Lower leg skin (tissue), 3 donors: ENCODE measurements at regions not wholly inside any gene's neighbourhood (a gene's known extent, or its start where the extent isn't known, plus 50 kb on each side); places are given as distances from the start of the nearest gene placed in this dataset.

ENCODE experiments used
- POLR2A ChIP-seq, 2 donors: fragments of 450-650 bp; IDR thresholded peaks; one replicate each; pipeline ENCODE4 v1.6.1; 2016 to 2017; ENCODE audit warnings: antibody characterized with exemption in 2 of 2, mild to moderate bottlenecking in 1 of 2, moderate library complexity in 1 of 2
- TF ChIP-seq, protein P1 (sequence below), 3 donors: fragments of 450-650 bp; IDR thresholded peaks; one replicate each; pipeline ENCODE4 v1.5.1; 2016; ENCODE audit warnings: antibody characterized with exemption in 3 of 3, mild to moderate bottlenecking in 3 of 3, moderate library complexity in 2 of 3

DNA sequence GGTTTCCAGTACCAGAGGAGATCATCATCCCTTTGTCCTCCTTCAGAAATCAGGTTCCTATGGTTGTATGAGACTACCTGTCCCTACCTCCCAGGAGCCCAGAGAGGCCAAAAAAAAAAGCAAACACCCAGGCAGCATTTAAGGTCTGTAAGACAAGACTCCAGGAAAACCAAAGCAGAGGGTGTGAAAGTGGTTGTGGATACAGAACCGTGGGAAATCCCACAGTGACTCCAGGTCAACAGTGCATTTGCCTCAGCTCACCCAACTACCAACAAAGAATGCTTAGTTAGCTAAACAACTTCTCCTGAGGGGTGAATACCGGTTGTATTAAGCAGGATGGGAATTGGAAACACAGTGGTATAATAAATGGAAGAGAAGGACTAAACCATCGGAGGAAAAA lies 83.6 kb downstream of the LBH start:
- TF ChIP-seq, protein P1, sequence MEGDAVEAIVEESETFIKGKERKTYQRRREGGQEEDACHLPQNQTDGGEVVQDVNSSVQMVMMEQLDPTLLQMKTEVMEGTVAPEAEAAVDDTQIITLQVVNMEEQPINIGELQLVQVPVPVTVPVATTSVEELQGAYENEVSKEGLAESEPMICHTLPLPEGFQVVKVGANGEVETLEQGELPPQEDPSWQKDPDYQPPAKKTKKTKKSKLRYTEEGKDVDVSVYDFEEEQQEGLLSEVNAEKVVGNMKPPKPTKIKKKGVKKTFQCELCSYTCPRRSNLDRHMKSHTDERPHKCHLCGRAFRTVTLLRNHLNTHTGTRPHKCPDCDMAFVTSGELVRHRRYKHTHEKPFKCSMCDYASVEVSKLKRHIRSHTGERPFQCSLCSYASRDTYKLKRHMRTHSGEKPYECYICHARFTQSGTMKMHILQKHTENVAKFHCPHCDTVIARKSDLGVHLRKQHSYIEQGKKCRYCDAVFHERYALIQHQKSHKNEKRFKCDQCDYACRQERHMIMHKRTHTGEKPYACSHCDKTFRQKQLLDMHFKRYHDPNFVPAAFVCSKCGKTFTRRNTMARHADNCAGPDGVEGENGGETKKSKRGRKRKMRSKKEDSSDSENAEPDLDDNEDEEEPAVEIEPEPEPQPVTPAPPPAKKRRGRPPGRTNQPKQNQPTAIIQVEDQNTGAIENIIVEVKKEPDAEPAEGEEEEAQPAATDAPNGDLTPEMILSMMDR (IDR thresholded peaks at IDR 0.05) = no peak
- TF ChIP-seq POLR2A (IDR thresholded peaks at IDR 0.05) = no peak
